Gastrocnemius medialis (tissue), 4 donors: ENCODE measurements at regions not wholly inside any gene's neighbourhood (a gene's known extent, or its start where the extent isn't known, plus 50 kb on each side); places are given as distances from the start of the nearest gene placed in this dataset.
A peak's percentile ranks its signal among the peaks of the same experiment; 100 is the strongest.

Source experiments
- ATAC-seq, 2 donors: fragments of 150-250 bp; one replicate each; pipeline ENCODE4 v1.9.1; 2016
- DNase-seq, 2 donors: peaks; one replicate each; pipeline ENCODE4 v3.0.0-alpha.2; 2019
- H3K27ac ChIP-seq, 4 donors: fragments of 200-600 bp; sonication (generic); 1 replicate in 1 of 4; 2 replicates in 3 of 4; pipeline ENCODE4 v1.5.1; 2016 to 2018; ENCODE audit warnings: mild to moderate bottlenecking in 2 of 4, moderate library complexity in 1 of 4
- H3K27me3 ChIP-seq, 3 donors: fragments of 200-600 bp; sonication (generic) in 2 of 3; 1 replicate in 1 of 3; 2 replicates in 2 of 3; pipeline versions ENCODE4 v1.5.1 to v1.6.0; 2016 to 2019; ENCODE audit warnings: mild to moderate bottlenecking in 1 of 3, moderate library complexity in 1 of 3
- H3K36me3 ChIP-seq, 2 donors: fragments of 200-600 bp; sonication (generic) in 1 of 2; one replicate each; pipeline ENCODE4 v1.5.1; 2017 to 2018
- H3K4me1 ChIP-seq, 2 donors: fragments of 200-600 bp; sonication (generic) in 1 of 2; one replicate each; pipeline ENCODE4 v1.5.1; 2016 to 2017; ENCODE audit warnings: mild to moderate bottlenecking in 2 of 2
- H3K4me3 ChIP-seq, 4 donors: fragments of 200-600 bp; sonication (generic) in 3 of 4; 1 replicate in 1 of 4; 2 replicates in 3 of 4; pipeline ENCODE4 v1.5.1; 2016 to 2019; ENCODE audit warnings: mild to moderate bottlenecking in 2 of 4
- H3K9me3 ChIP-seq, 3 donors: fragments of 200-600 bp; sonication (generic) in 2 of 3; 1 replicate in 1 of 3; 2 replicates in 2 of 3; pipeline ENCODE4 v1.5.1; 2016 to 2019
- CTCF ChIP-seq, 5 experiments: fragments of 450-650 bp in 3 of 5; fragments of 200-600 bp in 2 of 5; sonication (generic) in 2 of 5; IDR thresholded peaks in 4 of 5; conservative IDR thresholded peaks in 1 of 5; 1 replicate in 4 of 5; 2 replicates in 1 of 5; pipeline ENCODE4 v1.5.1; 2016 to 2019; ENCODE audit warnings: antibody characterized with exemption in 5 of 5, mild to moderate bottlenecking in 3 of 5, moderate library complexity in 3 of 5
- POLR2A ChIP-seq, 2 donors: fragments of 450-650 bp; IDR thresholded peaks; one replicate each; pipeline ENCODE4 v1.6.1; 2017; ENCODE audit warnings: antibody characterized with exemption in 2 of 2, mild to moderate bottlenecking in 2 of 2, moderate library complexity in 2 of 2
- in situ Hi-C, 4 donors: fragments of 200-750 bp; cut with MboI; loops; one replicate each; pipeline versions ENCODE4 v1.15.0 to v1.8.0; 2017; ENCODE audit warnings: low sequenced_read_pairs in 4 of 4
- intact Hi-C: fragments of 100-400 bp; cut with DNase I; formaldehyde crosslinking; loops from one replicate; pipeline ENCODE4 v1.15.1; 2023; ENCODE audit warnings: low total_unique reads

GRCh38 chr10:29941476-29941875 is 117.9 kb downstream of the JCAD start:
- Histone ChIP-seq H3K4me3 (no peak overlapping the region), H3K4me1 (peaks cover 8% of the 10 kb centered on the region in 2 donors), H3K36me3 (no peaks in the 10 kb centered on the region), H3K9me3 (no peaks in the 10 kb centered on the region), H3K27ac (no peak overlapping the region), H3K27me3 (no peaks in the 10 kb centered on the region)
- TF ChIP-seq POLR2A (IDR thresholded peaks at IDR 0.05) (no peak), CTCF (IDR thresholded peaks at IDR 0.05 in 4 of 5, conservative IDR thresholded peaks at IDR 0.05 in 1 of 5) (no peak)
- ATAC-seq (no peak), DNase-seq (no peak)
- intact Hi-C loops = no loop called here
- in situ Hi-C loops = no loop called here

- in situ Hi-C loops = no loop called here
- ATAC-seq = no peak
- TF ChIP-seq CTCF (IDR thresholded peaks at IDR 0.05 in 4 of 5, conservative IDR thresholded peaks at IDR 0.05 in 1 of 5) (no peak), POLR2A (IDR thresholded peaks at IDR 0.05) (no peak)
- Histone ChIP-seq H3K36me3 (no peaks in the 10 kb centered on the region), H3K27me3 (no peaks in the 10 kb centered on the region), H3K4me1 (no peaks in the 10 kb centered on the region), H3K27ac (no peak overlapping the region), H3K4me3 (no peak overlapping the region), H3K9me3 (no peaks in the 10 kb centered on the region)
- DNase-seq = no peak
- intact Hi-C loops = no loop called here
Observed at GRCh38 chr10:29932991-29933390, 126.4 kb downstream of the JCAD start.

GRCh38 chr10:29931833-29932232 is 127.6 kb downstream of the JCAD start:
- H3K27me3 ChIP-seq = no peaks in the 10 kb centered on the region
- TF ChIP-seq CTCF (IDR thresholded peaks at IDR 0.05 in 4 of 5, conservative IDR thresholded peaks at IDR 0.05 in 1 of 5) = no peak
- ATAC-seq = no peak
- H3K4me1 ChIP-seq = no peaks in the 10 kb centered on the region
- H3K36me3 ChIP-seq = no peaks in the 10 kb centered on the region
- H3K4me3 ChIP-seq = no peak overlapping the region
- H3K27ac ChIP-seq = no peak overlapping the region
- no peaks in the 10 kb centered on the region for H3K9me3 ChIP-seq
- in situ Hi-C loops (no loop called here), intact Hi-C loops (no loop called here)
- no peak for DNase-seq

- intact Hi-C loops (no loop called here), in situ Hi-C loops (no loop called here)
- no peak for DNase-seq
- Histone ChIP-seq H3K4me1 (no peaks in the 10 kb centered on the region), H3K27ac (no peak overlapping the region), H3K9me3 (no peaks in the 10 kb centered on the region), H3K4me3 (no peak overlapping the region), H3K27me3 (no peaks in the 10 kb centered on the region), H3K36me3 (no peaks in the 10 kb centered on the region)
- no peak for ATAC-seq
- TF ChIP-seq CTCF (IDR thresholded peaks at IDR 0.05 in 4 of 5, conservative IDR thresholded peaks at IDR 0.05 in 1 of 5) (no peak), POLR2A (IDR thresholded peaks at IDR 0.05) (no peak)
Observed at GRCh38 chr10:29929006-29929405, 130.4 kb downstream of the JCAD start.

- Histone ChIP-seq H3K4me1 (no peaks in the 10 kb centered on the region), H3K9me3 (no peaks in the 10 kb centered on the region), H3K27ac (no peak overlapping the region), H3K4me3 (no peak overlapping the region), H3K36me3 (no peaks in the 10 kb centered on the region), H3K27me3 (no peaks in the 10 kb centered on the region)
- peak in 1 of 2 donors; percentile 59 for ATAC-seq
- in situ Hi-C loops (no loop called here), intact Hi-C loops (no loop called here)
- no peak for DNase-seq
- peak in 3 of 5 experiments; percentile 12 to 41 (median 40) for TF ChIP-seq CTCF (IDR thresholded peaks at IDR 0.05 in 4 of 5, conservative IDR thresholded peaks at IDR 0.05 in 1 of 5)
- TF ChIP-seq POLR2A (IDR thresholded peaks at IDR 0.05) = no peak
Observed at GRCh38 chr10:29926693-29927048, 132.7 kb downstream of the JCAD start.
